ENCODE measurements at regions not wholly inside any gene's neighbourhood (a gene's known extent, or its start where the extent isn't known, plus 50 kb on each side); places are given as distances from the start of the nearest gene placed in this dataset.

GRCh38 chrX:96433409-96434077 is 251.1 kb upstream of the DIAPH2 start:
- Histone ChIP-seq H3K9me3 (no peaks in the 10 kb centered on the region), H3K27ac (no peak overlapping the region; a peak in 1 of 6 replicates), H3K4me2 (no peak overlapping the region), H3K4me3 (no peak overlapping the region), H3K4me1 (peaks cover 12% of the 10 kb centered on the region)
- TF ChIP-seq, protein P1, sequence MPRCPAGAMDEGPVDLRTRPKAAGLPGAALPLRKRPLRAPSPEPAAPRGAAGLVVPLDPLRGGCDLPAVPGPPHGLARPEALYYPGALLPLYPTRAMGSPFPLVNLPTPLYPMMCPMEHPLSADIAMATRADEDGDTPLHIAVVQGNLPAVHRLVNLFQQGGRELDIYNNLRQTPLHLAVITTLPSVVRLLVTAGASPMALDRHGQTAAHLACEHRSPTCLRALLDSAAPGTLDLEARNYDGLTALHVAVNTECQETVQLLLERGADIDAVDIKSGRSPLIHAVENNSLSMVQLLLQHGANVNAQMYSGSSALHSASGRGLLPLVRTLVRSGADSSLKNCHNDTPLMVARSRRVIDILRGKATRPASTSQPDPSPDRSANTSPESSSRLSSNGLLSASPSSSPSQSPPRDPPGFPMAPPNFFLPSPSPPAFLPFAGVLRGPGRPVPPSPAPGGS (IDR thresholded peaks at IDR 0.05): no peak
- TF ChIP-seq FOSL2 (IDR thresholded peaks at IDR 0.05) (no peak), FOSL2 (CRISPR knock-in tag; IDR thresholded peaks at IDR 0.05) (no peak), FOSB (CRISPR knock-in tag; IDR thresholded peaks at IDR 0.05) (no peak), RARB (CRISPR knock-in tag; IDR thresholded peaks at IDR 0.05) (no peak), ZSCAN20 (CRISPR knock-in tag; IDR thresholded peaks at IDR 0.05) (no peak), EP300 (IDR thresholded peaks at IDR 0.05) (no peak), POLR2AphosphoS2 (conservative IDR thresholded peaks at IDR 0.05; ENCODE audit: low read length) (no peak), RCOR1 (IDR thresholded peaks at IDR 0.05; ENCODE audit: low read depth, low read length) (no peak), BHLHE40 (IDR thresholded peaks at IDR 0.05; ENCODE audit: low read depth, low read length) (no peak), HEYL (CRISPR knock-in tag; IDR thresholded peaks at IDR 0.05) (no peak), TFCP2L1 (CRISPR knock-in tag; IDR thresholded peaks at IDR 0.05) (no peak), RNF2 (IDR thresholded peaks at IDR 0.05; ENCODE audit: borderline replicate concordance, low read depth) (no peak), PHF8 (IDR thresholded peaks at IDR 0.05; ENCODE audit: borderline replicate concordance, low read depth) (no peak), MAZ (IDR thresholded peaks at IDR 0.05; ENCODE audit: borderline replicate concordance, low read depth, low read length) (no peak), SMC3 (IDR thresholded peaks at IDR 0.05) (no peak), REST (IDR thresholded peaks at IDR 0.05) (no peak), CBX8 (IDR thresholded peaks at IDR 0.05) (no peak), GATA3 (IDR thresholded peaks at IDR 0.05; ENCODE audit: borderline replicate concordance) (no peak)
- ATAC-seq: no peak
- DNase-seq (ENCODE audit: low read depth in 1 of 2, low spot score in 1 of 2): no peak
- CTCF ChIA-PET: interaction anchor here (0.6 kb wide), 1 partner anchor 34 kb away, joined by 3 read pairs; no protein-coding TSS in a partner anchor
- 74% methylated on average over 2 of the region's 2 CpGs for WGBS (ENCODE audit: missing lambda C conversion rate)
- POLR2A ChIA-PET: no interaction called here
- FAIRE-seq: no peak

DNA sequence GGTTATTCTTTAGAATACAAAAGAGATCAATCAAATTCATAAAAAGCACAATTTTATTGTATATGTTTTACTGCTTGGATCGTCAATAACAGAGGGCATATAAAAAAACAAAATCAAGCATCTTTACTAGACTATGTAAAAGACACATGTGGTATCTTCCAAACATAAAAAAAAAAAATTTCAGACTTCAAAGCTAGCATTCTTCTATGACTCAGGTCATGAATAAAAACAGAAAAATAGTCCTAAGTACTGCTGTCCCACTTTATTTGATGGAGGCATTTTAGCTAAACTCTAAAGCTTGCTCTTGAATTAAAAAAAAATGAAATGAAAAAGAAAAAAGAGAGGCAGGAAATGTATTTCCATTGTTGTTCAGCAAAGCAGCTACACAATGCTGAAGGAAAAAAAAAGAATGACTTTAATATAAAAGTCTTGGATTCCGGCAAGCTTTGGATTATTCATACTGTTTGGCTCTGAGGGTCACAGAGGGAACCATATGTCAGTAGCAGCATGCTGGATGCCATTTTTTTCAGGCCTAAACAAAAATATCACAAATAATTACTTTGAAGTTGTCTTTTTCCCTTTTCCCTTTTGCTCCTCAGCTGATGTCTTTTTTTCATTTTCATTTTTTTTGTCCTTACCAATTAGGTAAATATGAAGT is 249.1 kb upstream of the DIAPH2 start:
- no peaks in the 10 kb centered on the region for H3K9me3 ChIP-seq
- H3K4me3 ChIP-seq: no peak overlapping the region
- ATAC-seq (no peak), FAIRE-seq (peak; percentile 86), DNase-seq (ENCODE audit: low read depth in 1 of 2, low spot score in 1 of 2) (no peak)
- ChIA-PET CTCF (no interaction called here), POLR2A (no interaction called here)
- TF ChIP-seq FOSB (CRISPR knock-in tag; IDR thresholded peaks at IDR 0.05) (no peak), RARB (CRISPR knock-in tag; IDR thresholded peaks at IDR 0.05) (no peak), ELK1 (IDR thresholded peaks at IDR 0.05; ENCODE audit: low read depth, low read length) (no peak), PHF8 (IDR thresholded peaks at IDR 0.05; ENCODE audit: borderline replicate concordance, low read depth) (no peak), CBX8 (IDR thresholded peaks at IDR 0.05) (no peak)
- TF ChIP-seq, protein P2, sequence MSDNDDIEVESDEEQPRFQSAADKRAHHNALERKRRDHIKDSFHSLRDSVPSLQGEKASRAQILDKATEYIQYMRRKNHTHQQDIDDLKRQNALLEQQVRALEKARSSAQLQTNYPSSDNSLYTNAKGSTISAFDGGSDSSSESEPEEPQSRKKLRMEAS (IDR thresholded peaks at IDR 0.05): no peak
- TF ChIP-seq, protein P3, sequence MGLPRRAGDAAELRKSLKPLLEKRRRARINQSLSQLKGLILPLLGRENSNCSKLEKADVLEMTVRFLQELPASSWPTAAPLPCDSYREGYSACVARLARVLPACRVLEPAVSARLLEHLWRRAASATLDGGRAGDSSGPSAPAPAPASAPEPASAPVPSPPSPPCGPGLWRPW (IDR thresholded peaks at IDR 0.05): no peak
- peaks cover 12% of the 10 kb centered on the region for H3K4me1 ChIP-seq
- peak overlapping the region; percentile 24; the same call in 1 of the 3 replicates for H3K4me2 ChIP-seq
- no peak overlapping the region for H3K27ac ChIP-seq
- WGBS (ENCODE audit: missing lambda C conversion rate): 72% methylated on average over 2 of the region's 2 CpGs
